NCI-H524 treated with DMSO at 0.1 percent for 48 hours (cell line): ENCODE measurements at regions not wholly inside any gene's neighbourhood (a gene's known extent, or its start where the extent isn't known, plus 50 kb on each side); places are given as distances from the start of the nearest gene placed in this dataset.
"Not testable (repeated sequence)": the region's sequence is repeated elsewhere in the genome, so short reads cannot be mapped to it uniquely, and the experiment has no call there.

ENCODE experiments used
- DNase-seq: peaks from one replicate; lab custom pipeline; 2025; lab: John Stamatoyannopoulos, UW

GRCh38 chr1:47491341-47491753 is 53.5 kb downstream of the FOXD2 start:
- DNase-seq: no peak

- DNase-seq: no peak
Observed at GRCh38 chr1:47495176-47495713, 57.4 kb downstream of the FOXD2 start.

GRCh38 chr1:47498551-47498950 is 60.7 kb downstream of the FOXD2 start:
- no peak for DNase-seq

- DNase-seq: no peak
Observed at GRCh38 chr1:47501069-47501468, 63.2 kb downstream of the FOXD2 start.

GRCh38 chr1:47502746-47503370 is 65.0 kb downstream of the FOXD2 start:
- DNase-seq: no peak

GRCh38 chr1:47504840-47505239 is 67.0 kb downstream of the FOXD2 start:
- not testable (repeated sequence) for DNase-seq

- no peak for DNase-seq
Observed at GRCh38 chr1:47505267-47505666, 67.4 kb downstream of the FOXD2 start.

- no peak for DNase-seq
Observed at GRCh38 chr1:47506053-47506452, 68.2 kb downstream of the FOXD2 start.

GRCh38 chr1:47507144-47507543 is 69.3 kb downstream of the FOXD2 start:
- DNase-seq: no peak

- no peak for DNase-seq
Observed at GRCh38 chr1:47507881-47508701, 70.2 kb downstream of the FOXD2 start.

GRCh38 chr1:47508702-47509431 is 71.0 kb downstream of the FOXD2 start:
- no peak for DNase-seq

GRCh38 chr1:47510282-47510811 is 72.5 kb downstream of the FOXD2 start:
- DNase-seq: no peak

GRCh38 chr1:47511825-47512224 is 74.0 kb downstream of the FOXD2 start:
- no peak for DNase-seq

GRCh38 chr1:47513393-47513792 is 75.5 kb downstream of the FOXD2 start:
- DNase-seq: no peak

- DNase-seq: no peak
Observed at GRCh38 chr1:47514229-47514628, 76.4 kb downstream of the FOXD2 start.

- no peak for DNase-seq
Observed at GRCh38 chr1:47515164-47515789, 77.4 kb downstream of the FOXD2 start.

GRCh38 chr1:47517946-47518345 is 80.1 kb downstream of the FOXD2 start:
- no peak for DNase-seq

GRCh38 chr1:47519491-47519890 is 81.6 kb downstream of the FOXD2 start:
- DNase-seq: no peak

- no peak for DNase-seq
Observed at GRCh38 chr1:47519971-47520370, 82.1 kb downstream of the FOXD2 start.

GRCh38 chr1:47521034-47521881 is 83.4 kb downstream of the FOXD2 start:
- no peak for DNase-seq
